ENCODE measurements at regions not wholly inside any gene's neighbourhood (a gene's known extent, or its start where the extent isn't known, plus 50 kb on each side); places are given as distances from the start of the nearest gene placed in this dataset.

DNA sequence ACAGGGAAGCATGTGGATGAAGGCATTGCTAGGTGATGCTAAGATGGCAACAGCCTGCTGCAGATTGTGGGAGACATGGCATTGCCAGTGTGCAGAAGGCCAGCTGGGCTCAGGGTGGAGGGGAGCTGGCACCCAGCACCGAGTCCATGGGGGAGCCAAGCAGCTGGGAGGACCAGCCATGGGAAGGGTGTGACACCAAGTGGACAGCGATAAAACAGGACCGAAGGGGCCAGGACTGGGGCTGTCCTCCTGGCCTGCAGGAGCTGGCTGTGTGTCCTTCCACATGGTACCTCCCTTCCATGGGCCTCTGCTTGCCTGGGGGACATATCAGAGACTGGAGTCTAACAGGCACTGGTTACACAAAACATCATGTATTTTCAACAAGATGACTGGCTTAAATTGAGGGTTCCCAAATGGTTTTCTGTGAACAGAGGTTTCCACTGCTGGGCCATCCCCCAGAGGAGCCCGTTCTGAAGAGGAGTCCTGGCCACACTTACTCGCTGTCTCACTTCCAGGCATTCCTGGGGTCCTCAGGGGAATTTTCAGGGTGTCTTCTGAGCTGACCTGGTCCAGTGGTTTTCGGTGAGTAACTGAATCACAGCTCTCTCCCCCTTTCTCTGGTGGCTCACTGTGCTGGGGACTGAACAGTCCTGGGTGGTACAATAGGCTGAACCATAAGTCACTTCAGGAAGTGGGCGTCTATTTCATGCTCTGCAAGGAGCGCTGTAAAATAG lies 60.4 kb upstream of the TNP1 start:
- no peak for DNase-seq

DNA sequence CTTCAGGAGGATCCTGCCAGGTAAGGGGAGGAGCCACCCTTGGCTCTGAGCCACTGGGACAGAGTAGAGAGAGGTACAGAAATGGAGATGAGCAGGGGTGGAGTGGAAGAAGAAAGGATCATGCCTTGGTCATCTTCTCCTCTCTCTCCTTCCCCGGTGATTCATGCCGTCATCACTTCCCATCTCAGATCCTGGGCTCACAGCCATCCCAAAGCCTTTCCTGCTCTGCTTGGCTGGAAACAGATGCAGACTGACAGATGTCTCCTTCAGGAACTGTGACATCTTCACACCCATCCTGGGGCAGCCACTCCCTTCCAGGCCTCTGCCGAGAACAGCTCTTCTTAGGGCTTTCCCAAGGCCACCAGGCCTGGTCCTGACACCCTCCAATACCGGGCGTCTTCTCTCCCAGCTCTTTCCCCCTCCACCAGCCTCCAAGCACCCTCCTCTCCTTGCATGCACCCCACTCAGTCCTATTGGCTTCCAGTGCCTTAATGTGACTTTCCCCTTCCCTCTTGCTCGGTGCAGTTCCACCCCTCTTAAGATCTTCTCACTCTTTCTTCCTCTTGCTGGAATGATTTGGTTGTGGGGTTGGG lies 58.3 kb upstream of the TNP1 start:
- DNase-seq = no peak

DNA sequence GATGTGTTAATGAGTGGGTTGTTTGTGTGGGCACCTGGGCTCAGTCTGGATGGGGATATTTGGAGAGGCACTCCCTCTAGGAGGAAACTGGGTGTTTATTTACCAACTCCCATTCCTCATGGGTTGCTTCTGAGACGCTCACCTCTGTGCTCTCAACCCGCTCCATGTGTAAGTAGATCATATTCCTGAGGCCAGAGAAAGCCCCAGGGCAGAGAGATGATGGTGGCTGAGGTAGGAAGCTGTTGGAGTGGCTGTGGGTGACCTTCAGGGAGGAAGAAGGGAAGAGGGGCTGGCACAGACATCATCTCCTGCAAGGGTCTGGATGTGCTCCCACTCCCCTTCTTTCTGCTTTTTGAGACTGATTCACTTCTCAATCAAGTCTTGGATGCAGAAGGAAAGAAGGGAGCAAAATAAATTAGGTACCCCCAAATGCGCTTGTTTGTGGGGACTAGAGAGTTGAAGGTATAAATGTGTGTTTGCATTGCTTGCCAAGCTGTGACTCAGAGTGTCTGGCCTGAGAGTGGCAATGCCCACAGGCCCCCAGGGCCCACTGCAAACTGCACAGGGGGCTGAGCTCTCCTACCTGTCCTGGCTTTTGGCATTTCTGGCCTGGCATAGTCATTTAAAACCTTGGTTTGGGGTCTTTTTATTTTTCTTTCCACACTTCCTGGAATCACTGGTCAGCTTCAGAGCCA lies 57.2 kb upstream of the TNP1 start:
- DNase-seq = no peak

DNA sequence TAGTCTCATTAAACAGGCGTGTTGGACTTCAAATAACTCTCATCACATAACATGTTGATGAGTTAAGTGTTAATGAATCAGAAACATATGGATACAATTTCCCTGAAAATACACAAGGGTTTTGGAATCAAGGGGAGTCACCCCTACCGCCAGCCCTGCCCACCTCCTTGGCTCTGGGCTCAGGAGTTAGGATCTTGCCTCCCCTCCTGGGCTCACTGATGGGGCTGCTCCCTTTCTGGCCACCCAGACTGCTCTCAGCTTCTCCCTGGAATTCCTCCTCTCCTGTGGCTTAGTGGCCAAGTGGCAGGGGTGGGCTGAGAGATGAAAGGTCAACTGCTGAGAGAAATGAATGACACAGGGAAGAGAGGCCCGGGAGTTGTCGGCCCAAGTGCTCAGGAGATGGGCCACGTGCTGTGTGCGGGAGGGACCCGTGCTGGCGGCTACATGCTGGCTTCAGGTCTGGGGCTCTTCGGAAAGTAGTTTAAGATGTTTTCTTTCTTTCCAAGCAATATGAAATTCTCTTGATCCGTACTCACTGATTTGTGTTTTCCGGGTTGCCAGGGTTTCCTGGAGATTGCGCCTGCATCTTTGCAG lies 55.8 kb upstream of the TNP1 start:
- no peak for DNase-seq

DNA sequence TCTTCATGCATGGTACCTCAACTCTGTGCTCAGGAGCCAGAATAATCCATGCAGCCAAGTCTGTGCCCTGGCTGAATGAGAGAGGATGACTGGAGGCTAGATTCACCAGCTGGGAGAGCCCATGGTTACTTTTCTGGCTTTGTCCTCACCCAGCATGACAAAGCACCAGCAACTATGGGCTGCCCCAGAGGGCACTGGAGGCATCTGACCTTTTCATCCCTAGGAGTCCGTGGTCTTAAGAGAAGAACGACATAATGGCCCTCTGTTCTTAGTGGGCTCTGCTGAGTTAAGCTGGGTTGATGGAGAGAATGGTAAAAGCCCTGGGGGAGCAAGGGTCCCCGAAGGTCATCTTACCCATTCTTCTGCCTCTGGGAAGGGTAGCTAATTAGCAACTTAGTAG lies 54.6 kb upstream of the TNP1 start:
- no peak for DNase-seq

DNA sequence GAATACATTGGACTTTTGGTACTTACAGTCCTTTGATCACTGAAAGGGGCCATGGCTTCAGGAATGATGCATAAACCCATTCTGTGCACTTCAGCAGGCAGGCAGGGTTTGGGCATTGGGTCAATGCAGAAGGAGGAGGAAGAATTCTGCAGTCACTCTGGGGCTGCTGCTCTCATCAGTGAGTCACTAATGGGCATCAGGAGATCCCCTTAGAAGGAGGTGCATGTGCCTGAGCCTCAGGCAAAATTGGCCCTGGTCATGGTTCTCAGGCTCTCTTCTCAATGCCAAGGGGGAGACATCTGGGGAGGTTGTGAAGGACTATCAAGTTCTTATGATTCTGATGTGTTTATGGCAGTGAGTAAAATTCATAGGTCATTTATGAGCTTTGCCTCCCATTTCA lies 52.0 kb upstream of the TNP1 start:
- DNase-seq = no peak

DNA sequence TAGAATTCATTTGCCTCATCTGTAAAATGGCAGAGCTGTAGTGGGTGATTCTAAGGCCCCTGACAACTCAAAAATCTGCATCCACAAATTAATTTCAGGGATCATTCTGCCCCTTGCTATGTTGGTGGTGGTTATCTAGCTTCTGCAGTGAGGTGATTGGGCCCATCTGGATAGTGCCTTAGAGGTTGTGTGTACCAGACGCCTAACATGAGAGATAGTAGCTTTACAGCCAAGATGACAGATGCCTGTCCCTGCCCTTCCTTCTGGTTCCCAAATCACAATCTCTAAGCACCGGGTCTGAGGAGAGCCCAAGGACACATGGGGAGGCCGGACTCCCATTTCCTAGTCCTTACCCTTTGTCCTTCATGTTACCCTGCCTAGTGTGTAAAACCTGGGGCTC lies 51.1 kb upstream of the TNP1 start:
- DNase-seq = no peak

DNA sequence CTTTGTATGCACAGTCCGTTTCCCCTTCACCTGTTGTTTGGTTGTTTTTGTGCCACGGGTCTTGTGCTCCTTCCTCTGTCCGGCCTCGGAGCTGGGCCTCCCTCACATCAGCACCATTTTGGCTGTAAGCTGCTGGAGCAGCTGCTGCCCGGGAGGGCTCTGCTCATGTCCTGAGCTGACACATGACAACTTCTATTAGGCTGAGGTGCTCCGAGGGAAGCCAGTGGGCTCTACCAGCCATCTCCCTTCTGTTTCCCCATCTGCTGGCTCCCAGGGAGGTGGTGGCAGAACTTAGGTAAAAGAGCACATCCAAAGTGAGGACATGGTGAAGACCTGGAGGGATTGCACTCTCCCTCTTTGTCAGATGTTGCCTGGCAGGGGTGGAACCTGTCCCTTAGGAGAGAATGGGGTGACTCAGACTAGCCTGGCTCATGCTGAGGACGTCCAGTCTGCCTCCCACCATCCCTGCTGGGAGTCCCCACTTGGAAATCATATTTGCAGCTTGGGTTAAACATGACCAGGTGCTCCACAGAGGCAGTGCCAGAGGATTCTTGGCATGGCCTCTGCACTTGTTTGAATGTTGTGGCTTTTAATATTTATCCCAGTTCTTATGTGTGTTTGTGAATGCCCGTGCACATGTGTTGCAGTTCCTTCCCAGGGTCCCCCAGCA lies 49.8 kb upstream of the TNP1 start:
- DNase-seq = no peak
